Left ventricle myocardium inferior (tissue), 1 donor: ENCODE measurements at regions not wholly inside any gene's neighbourhood (a gene's known extent, or its start where the extent isn't known, plus 50 kb on each side); places are given as distances from the start of the nearest gene placed in this dataset.

ENCODE experiments used
- DNase-seq: peaks from one replicate; pipeline ENCODE4 v3.0.0-alpha.2; 2020
- H3K27ac ChIP-seq: fragments of 200-600 bp; replicated peaks from 2 replicates; pipeline ENCODE4 v1.8.0; 2021
- H3K27me3 ChIP-seq: fragments of 200-600 bp; 2 replicates; pipeline ENCODE4 v1.8.0; 2021; ENCODE audit warnings: low read depth
- H3K36me3 ChIP-seq: fragments of 200-600 bp; 2 replicates; pipeline ENCODE4 v1.8.0; 2021
- H3K4me1 ChIP-seq: fragments of 200-600 bp; 2 replicates; pipeline ENCODE4 v1.8.0; 2021
- H3K4me3 ChIP-seq: fragments of 200-600 bp; 2 replicates; pipeline ENCODE4 v1.8.0; 2021; ENCODE audit warnings: mild to moderate bottlenecking, moderate library complexity
- H3K9me3 ChIP-seq: fragments of 200-600 bp; replicated peaks from 2 replicates; pipeline ENCODE4 v1.8.0; 2021
- CTCF ChIP-seq: fragments of 200-600 bp; IDR thresholded peaks from 2 replicates; pipeline ENCODE4 v1.8.0; 2021; ENCODE audit warnings: antibody characterized with exemption, mild to moderate bottlenecking, borderline replicate concordance
- intact Hi-C: fragments of 100-400 bp; cut with micrococcal nuclease; formaldehyde crosslinking; loops from one replicate; pipeline ENCODE4 v1.11.0; 2022
- donor health status: DM: no; HTN: yes; CAD: no; lungs with severe emphysema.

- H3K4me3 ChIP-seq, result no peak overlapping the region
- no peaks in the 10 kb centered on the region for H3K36me3 ChIP-seq
- no peak overlapping the region for H3K27ac ChIP-seq
- DNase-seq, result no peak
- TF ChIP-seq CTCF, result no peak
- H3K4me1 ChIP-seq, result no peaks in the 10 kb centered on the region
- intact Hi-C loops, result no loop called here
- H3K27me3 ChIP-seq, result peaks cover 18% of the 10 kb centered on the region
- no peaks in the 10 kb centered on the region for H3K9me3 ChIP-seq
Measured at GRCh38 chr10:29034592-29034991, 254.3 kb upstream of the LYZL1 start.

GRCh38 chr10:29035721-29036120, 253.1 kb upstream of the LYZL1 start:
- intact Hi-C loops, result no loop called here

GRCh38 chr10:29037348-29038113, 251.3 kb upstream of the LYZL1 start:
- H3K36me3 ChIP-seq, result no peaks in the 10 kb centered on the region
- no peaks in the 10 kb centered on the region for H3K4me1 ChIP-seq
- intact Hi-C loops, result no loop called here
- peaks cover 18% of the 10 kb centered on the region for H3K27me3 ChIP-seq
- DNase-seq, result no peak
- H3K27ac ChIP-seq, result no peak overlapping the region
- H3K4me3 ChIP-seq, result no peak overlapping the region
- H3K9me3 ChIP-seq, result peaks cover under 1% of the 10 kb centered on the region
- no peak for TF ChIP-seq CTCF

More at GRCh38 chr10:29035721-29036120, 253.1 kb upstream of the LYZL1 start:
- Histone ChIP-seq H3K4me3 (no peak overlapping the region), H3K36me3 (no peaks in the 10 kb centered on the region), H3K27me3 (peaks cover 18% of the 10 kb centered on the region), H3K4me1 (no peaks in the 10 kb centered on the region), H3K27ac (no peak overlapping the region), H3K9me3 (no peaks in the 10 kb centered on the region)
- no peak for DNase-seq
- TF ChIP-seq CTCF, result no peak

- H3K27me3 ChIP-seq, result peaks cover 3% of the 10 kb centered on the region
- no peaks in the 10 kb centered on the region for H3K4me1 ChIP-seq
- H3K27ac ChIP-seq, result no peak overlapping the region
- intact Hi-C loops, result no loop called here
- no peaks in the 10 kb centered on the region for H3K36me3 ChIP-seq
- peaks cover 6% of the 10 kb centered on the region for H3K9me3 ChIP-seq
- TF ChIP-seq CTCF, result no peak
- no peak for DNase-seq
- H3K4me3 ChIP-seq, result no peak overlapping the region
Measured at GRCh38 chr10:29039091-29039490, 249.8 kb upstream of the LYZL1 start.

GRCh38 chr10:29039677-29040189, 249.1 kb upstream of the LYZL1 start:
- H3K4me1 ChIP-seq, result no peaks in the 10 kb centered on the region
- no peaks in the 10 kb centered on the region for H3K36me3 ChIP-seq
- TF ChIP-seq CTCF, result no peak
- peaks cover 6% of the 10 kb centered on the region for H3K9me3 ChIP-seq
- H3K27ac ChIP-seq, result no peak overlapping the region
- intact Hi-C loops, result no loop called here
- no peak overlapping the region for H3K4me3 ChIP-seq
- DNase-seq, result no peak
- H3K27me3 ChIP-seq, result no peaks in the 10 kb centered on the region
